Activated CD4-positive, alpha-beta T cell treated with anti-CD3 and anti-CD28 coated beads, Interleukin-2, amount 10 ng/mL, durations not matched to agents 24 days and 14 days (primary cell): ENCODE measurements at regions not wholly inside any gene's neighbourhood (a gene's known extent, or its start where the extent isn't known, plus 50 kb on each side); places are given as distances from the start of the nearest gene placed in this dataset.

ENCODE experiments used
- DNase-seq: peaks from one replicate; pipeline ENCODE4 v3.0.0; 2022
- H3K27ac Mint-ChIP-seq: one replicate; pipeline ENCODE4 v1.8.0; 2022; ENCODE audit warnings: mild to moderate bottlenecking, mixed read lengths
- H3K27me3 Mint-ChIP-seq: one replicate; pipeline ENCODE4 v1.8.0; 2022; ENCODE audit warnings: mixed read lengths
- H3K36me3 Mint-ChIP-seq: one replicate; pipeline ENCODE4 v1.8.0; 2022; ENCODE audit warnings: low read depth, mild to moderate bottlenecking, mixed read lengths
- H3K4me1 Mint-ChIP-seq: one replicate; pipeline ENCODE4 v1.8.0; 2021; ENCODE audit warnings: mixed read lengths
- H3K4me3 Mint-ChIP-seq: one replicate; pipeline ENCODE4 v1.8.0; 2022; ENCODE audit warnings: mild to moderate bottlenecking, moderate library complexity, mixed read lengths
- H3K9me3 Mint-ChIP-seq: one replicate; pipeline ENCODE4 v1.8.0; 2021; ENCODE audit warnings: mixed read lengths
- intact Hi-C: fragments of 100-400 bp; cut with micrococcal nuclease; formaldehyde crosslinking; loops from one replicate; pipeline ENCODE4 v1.15.1; 2023

GRCh38 chr7:41633690-41634089 lies 69.2 kb downstream of the INHBA start:
- no peak overlapping the region for H3K4me3 Mint-ChIP-seq
- no peaks in the 10 kb centered on the region for H3K27me3 Mint-ChIP-seq
- intact Hi-C loops = loop anchor here (10.0 kb wide), 1 partner anchor 241 kb away; no protein-coding TSS in a partner anchor
- peaks cover 7% of the 10 kb centered on the region for H3K9me3 Mint-ChIP-seq
- no peaks in the 10 kb centered on the region for H3K4me1 Mint-ChIP-seq
- no peaks in the 10 kb centered on the region for H3K36me3 Mint-ChIP-seq
- no peak overlapping the region for H3K27ac Mint-ChIP-seq
- no peak for DNase-seq

GRCh38 chr7:41630741-41631140 lies 72.1 kb downstream of the INHBA start:
- DNase-seq = no peak
- Mint-ChIP-seq H3K4me1 (no peaks in the 10 kb centered on the region), H3K36me3 (no peaks in the 10 kb centered on the region), H3K4me3 (no peak overlapping the region), H3K27ac (no peak overlapping the region), H3K27me3 (no peaks in the 10 kb centered on the region), H3K9me3 (peaks cover 7% of the 10 kb centered on the region)
- intact Hi-C loops = loop anchor here (10.0 kb wide), 1 partner anchor 244 kb away; no protein-coding TSS in a partner anchor

- H3K36me3 Mint-ChIP-seq = no peaks in the 10 kb centered on the region
These were observed 73.2 kb downstream of the INHBA start for GRCh38 chr7:41629711-41630111.

GRCh38 chr7:41628901-41629300 lies 74.0 kb downstream of the INHBA start:
- Mint-ChIP-seq H3K4me1 (no peaks in the 10 kb centered on the region), H3K27ac (no peak overlapping the region), H3K27me3 (no peaks in the 10 kb centered on the region), H3K36me3 (no peaks in the 10 kb centered on the region), H3K4me3 (no peak overlapping the region), H3K9me3 (peaks cover 10% of the 10 kb centered on the region)
- DNase-seq = no peak
- intact Hi-C loops = loop anchor here (5.0 kb wide), 1 partner anchor 58 kb away; no protein-coding TSS in a partner anchor

More at GRCh38 chr7:41629711-41630111, 73.2 kb downstream of the INHBA start:
- no peak for DNase-seq
- intact Hi-C loops = loop anchor here (5.0 to 10.0 kb wide), 2 partner anchors 58 to 245 kb away; no protein-coding TSS in a partner anchor
- Mint-ChIP-seq H3K4me1 (no peaks in the 10 kb centered on the region), H3K4me3 (no peak overlapping the region), H3K27ac (no peak overlapping the region), H3K9me3 (peaks cover 10% of the 10 kb centered on the region), H3K27me3 (no peaks in the 10 kb centered on the region)

- intact Hi-C loops = loop anchor here (5.0 kb wide), 1 partner anchor 60 kb away; no protein-coding TSS in a partner anchor
- Mint-ChIP-seq H3K27me3 (no peaks in the 10 kb centered on the region), H3K4me1 (no peaks in the 10 kb centered on the region), H3K27ac (no peak overlapping the region), H3K36me3 (no peaks in the 10 kb centered on the region), H3K4me3 (no peak overlapping the region), H3K9me3 (peaks cover 9% of the 10 kb centered on the region)
- DNase-seq = no peak
These were observed 75.1 kb downstream of the INHBA start for GRCh38 chr7:41627645-41628298.

- intact Hi-C loops = loop anchor here (5.0 kb wide), 1 partner anchor 62 kb away; no protein-coding TSS in a partner anchor
- Mint-ChIP-seq H3K27me3 (no peaks in the 10 kb centered on the region), H3K4me3 (no peak overlapping the region), H3K9me3 (peaks cover 13% of the 10 kb centered on the region), H3K4me1 (no peaks in the 10 kb centered on the region), H3K36me3 (no peaks in the 10 kb centered on the region), H3K27ac (no peak overlapping the region)
- DNase-seq = no peak
These were observed 78.1 kb downstream of the INHBA start for GRCh38 chr7:41624818-41625217.

GRCh38 chr7:41621953-41622831 lies 80.7 kb downstream of the INHBA start:
- H3K9me3 Mint-ChIP-seq = peaks cover 13% of the 10 kb centered on the region

GRCh38 chr7:41617987-41618386 lies 84.9 kb downstream of the INHBA start:
- peaks cover 10% of the 10 kb centered on the region for H3K9me3 Mint-ChIP-seq

More at GRCh38 chr7:41621953-41622831, 80.7 kb downstream of the INHBA start:
- H3K4me3 Mint-ChIP-seq = no peak overlapping the region
- H3K27ac Mint-ChIP-seq = no peak overlapping the region
- H3K4me1 Mint-ChIP-seq = no peaks in the 10 kb centered on the region
- no peak for DNase-seq
- H3K27me3 Mint-ChIP-seq = no peaks in the 10 kb centered on the region
- intact Hi-C loops = no loop called here
- H3K36me3 Mint-ChIP-seq = no peaks in the 10 kb centered on the region

GRCh38 chr7:41612798-41613197 lies 90.1 kb downstream of the INHBA start:
- Mint-ChIP-seq H3K4me3 (no peak overlapping the region), H3K27ac (no peak overlapping the region), H3K9me3 (peaks cover under 1% of the 10 kb centered on the region), H3K4me1 (no peaks in the 10 kb centered on the region), H3K27me3 (no peaks in the 10 kb centered on the region), H3K36me3 (no peaks in the 10 kb centered on the region)
- intact Hi-C loops = no loop called here
- no peak for DNase-seq

More at GRCh38 chr7:41617987-41618386, 84.9 kb downstream of the INHBA start:
- H3K4me1 Mint-ChIP-seq = no peaks in the 10 kb centered on the region
- no peak overlapping the region for H3K4me3 Mint-ChIP-seq
- intact Hi-C loops = no loop called here
- DNase-seq = no peak
- no peaks in the 10 kb centered on the region for H3K36me3 Mint-ChIP-seq
- no peaks in the 10 kb centered on the region for H3K27me3 Mint-ChIP-seq
- H3K27ac Mint-ChIP-seq = no peak overlapping the region

GRCh38 chr7:41612386-41612785 lies 90.5 kb downstream of the INHBA start:
- no peak for DNase-seq
- no peaks in the 10 kb centered on the region for H3K27me3 Mint-ChIP-seq
- H3K27ac Mint-ChIP-seq = no peak overlapping the region
- intact Hi-C loops = no loop called here
- no peaks in the 10 kb centered on the region for H3K9me3 Mint-ChIP-seq
- no peaks in the 10 kb centered on the region for H3K36me3 Mint-ChIP-seq
- H3K4me3 Mint-ChIP-seq = no peak overlapping the region
- H3K4me1 Mint-ChIP-seq = no peaks in the 10 kb centered on the region

GRCh38 chr7:41608447-41608846 lies 94.4 kb downstream of the INHBA start:
- Mint-ChIP-seq H3K36me3 (no peaks in the 10 kb centered on the region), H3K4me3 (no peak overlapping the region), H3K27me3 (no peaks in the 10 kb centered on the region), H3K9me3 (no peaks in the 10 kb centered on the region), H3K27ac (no peak overlapping the region), H3K4me1 (no peaks in the 10 kb centered on the region)
- no peak for DNase-seq
- intact Hi-C loops = no loop called here

GRCh38 chr7:41603985-41604384 lies 98.9 kb downstream of the INHBA start:
- H3K9me3 Mint-ChIP-seq = no peaks in the 10 kb centered on the region
- no peak overlapping the region for H3K27ac Mint-ChIP-seq
- H3K27me3 Mint-ChIP-seq = no peaks in the 10 kb centered on the region
- no peak for DNase-seq
- no peaks in the 10 kb centered on the region for H3K4me1 Mint-ChIP-seq
- intact Hi-C loops = no loop called here
- no peak overlapping the region for H3K4me3 Mint-ChIP-seq
- H3K36me3 Mint-ChIP-seq = no peaks in the 10 kb centered on the region

- intact Hi-C loops = no loop called here
- no peak for DNase-seq
- H3K36me3 Mint-ChIP-seq = no peaks in the 10 kb centered on the region
- H3K27ac Mint-ChIP-seq = no peak overlapping the region
- no peaks in the 10 kb centered on the region for H3K27me3 Mint-ChIP-seq
- H3K9me3 Mint-ChIP-seq = peaks cover 13% of the 10 kb centered on the region
- no peaks in the 10 kb centered on the region for H3K4me1 Mint-ChIP-seq
- H3K4me3 Mint-ChIP-seq = no peak overlapping the region
These were observed 103.1 kb downstream of the INHBA start for GRCh38 chr7:41599760-41600159.

- Mint-ChIP-seq H3K9me3 (peaks cover 16% of the 10 kb centered on the region), H3K27ac (no peak overlapping the region), H3K27me3 (no peaks in the 10 kb centered on the region), H3K4me1 (no peaks in the 10 kb centered on the region), H3K4me3 (no peak overlapping the region), H3K36me3 (no peaks in the 10 kb centered on the region)
- no peak for DNase-seq
- intact Hi-C loops = no loop called here
These were observed 110.1 kb downstream of the INHBA start for GRCh38 chr7:41592794-41593193.
